Lower leg skin (tissue), 4 donors: ENCODE measurements at regions not wholly inside any gene's neighbourhood (a gene's known extent, or its start where the extent isn't known, plus 50 kb on each side); places are given as distances from the start of the nearest gene placed in this dataset.

Experiments used
- DNase-seq, 2 donors: peaks; one replicate each; pipeline ENCODE4 v3.0.0-alpha.2; 2019; ENCODE audit warnings: low spot score in 2 of 2
- H3K4me3 ChIP-seq: fragments of 200-600 bp; sonication (generic); 2 replicates; pipeline ENCODE4 v1.5.1; 2017; ENCODE audit warnings: mild to moderate bottlenecking, low read depth; ENCODE audit not compliant: poor library complexity, severe bottlenecking
- CTCF ChIP-seq, 3 donors: fragments of 450-650 bp; IDR thresholded peaks; one replicate each; pipeline ENCODE4 v1.5.1; 2016; ENCODE audit warnings: antibody characterized with exemption in 3 of 3, mild to moderate bottlenecking in 3 of 3, moderate library complexity in 2 of 3
- POLR2A ChIP-seq, 2 donors: fragments of 450-650 bp; IDR thresholded peaks; one replicate each; pipeline ENCODE4 v1.6.1; 2016 to 2017; ENCODE audit warnings: antibody characterized with exemption in 2 of 2, mild to moderate bottlenecking in 1 of 2, moderate library complexity in 1 of 2
- WGBS, 2 donors: methylation state at CpG; one replicate each; pipeline ENCODE4 v1.1.5; 2018; 5-methylcytosine and 5-hydroxymethylcytosine counted together
- intact Hi-C: fragments of 100-400 bp; cut with DNase I; formaldehyde crosslinking; loops from one replicate; pipeline ENCODE4 v1.15.0; 2023; ENCODE audit warnings: low total_unique reads

- no peak for TF ChIP-seq CTCF (IDR thresholded peaks at IDR 0.05)
- no peak for DNase-seq
- WGBS, 2 donors, result 94 to 96% methylated on average over 1 of the region's 1 CpG
Observed at GRCh38 chr13:58721273-58721672, 1089.7 kb downstream of the PCDH17 start.

GRCh38 chr13:58728126-58728525, 1096.6 kb downstream of the PCDH17 start:
- no peak overlapping the region for H3K4me3 ChIP-seq
- no peak for TF ChIP-seq POLR2A (IDR thresholded peaks at IDR 0.05)
- no peak for TF ChIP-seq CTCF (IDR thresholded peaks at IDR 0.05)
- DNase-seq, result no peak
- WGBS, 2 donors, result 41 to 43% methylated on average over 3 of the region's 3 CpGs
- intact Hi-C loops, result no loop called here

More at GRCh38 chr13:58721273-58721672, 1089.7 kb downstream of the PCDH17 start:
- H3K4me3 ChIP-seq, result no peak overlapping the region
- intact Hi-C loops, result no loop called here

- 30 to 40% methylated on average over 1 of the region's 1 CpG for WGBS, 2 donors
- H3K4me3 ChIP-seq, result no peak overlapping the region
- TF ChIP-seq POLR2A (IDR thresholded peaks at IDR 0.05) (no peak), CTCF (IDR thresholded peaks at IDR 0.05) (no peak)
- no peak for DNase-seq
- intact Hi-C loops, result no loop called here
Observed at GRCh38 chr13:58729361-58729760, 1097.8 kb downstream of the PCDH17 start.

- WGBS, 2 donors, result 68 to 72% methylated on average over 1 of the region's 1 CpG
- TF ChIP-seq POLR2A (IDR thresholded peaks at IDR 0.05) (no peak), CTCF (IDR thresholded peaks at IDR 0.05) (no peak)
- DNase-seq, result no peak
- intact Hi-C loops, result no loop called here
- H3K4me3 ChIP-seq, result no peak overlapping the region
Observed at GRCh38 chr13:58744686-58745085, 1113.1 kb downstream of the PCDH17 start.

- no peak for DNase-seq
- intact Hi-C loops, result no loop called here
- no peak overlapping the region for H3K4me3 ChIP-seq
- TF ChIP-seq POLR2A (IDR thresholded peaks at IDR 0.05) (no peak), CTCF (IDR thresholded peaks at IDR 0.05) (no peak)
- WGBS, 2 donors, result 41 to 42% methylated on average over 2 of the region's 2 CpGs
Observed at GRCh38 chr13:58767566-58767965, 1136.0 kb downstream of the PCDH17 start.

GRCh38 chr13:58773280-58773859, 1141.8 kb downstream of the PCDH17 start:
- 93 to 94% methylated on average over 7 to 15 of the region's 25 CpGs for WGBS, 2 donors
- no peak for DNase-seq
- intact Hi-C loops, result no loop called here
- no peak for TF ChIP-seq POLR2A (IDR thresholded peaks at IDR 0.05)
- TF ChIP-seq CTCF (IDR thresholded peaks at IDR 0.05), result no peak
- no peak overlapping the region for H3K4me3 ChIP-seq
